ENCODE measurements at regions not wholly inside any gene's neighbourhood (a gene's known extent, or its start where the extent isn't known, plus 50 kb on each side); places are given as distances from the start of the nearest gene placed in this dataset.

DNA sequence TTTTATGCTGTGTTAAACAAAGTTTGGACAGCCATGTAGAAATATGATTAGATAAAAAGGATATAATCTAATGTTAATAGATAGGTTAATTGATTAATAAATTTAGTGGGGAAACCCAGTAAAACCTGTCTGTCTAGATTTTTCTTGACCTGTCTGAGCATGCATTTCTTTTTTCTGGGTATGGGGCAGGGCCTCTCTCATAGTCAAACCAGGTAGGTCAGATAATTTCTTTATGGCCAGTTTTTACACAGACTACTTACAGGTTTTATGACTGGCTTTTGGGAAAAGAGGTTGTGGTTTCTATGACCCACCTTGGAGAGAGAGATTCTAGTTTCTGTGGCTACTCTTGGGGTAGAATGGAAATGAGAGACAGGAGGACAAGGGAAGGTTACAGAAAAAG, 135.6 kb upstream of the EPHA5 start:
- Histone ChIP-seq H2BK120ac (ENCODE audit: insufficient read depth, low read length, poor library complexity) (no peak overlapping the region), H3K23ac (ENCODE audit: low read length) (no peak overlapping the region), H2AFZ (ENCODE audit: insufficient read depth, low read length, poor library complexity) (no peak overlapping the region), H2BK12ac (ENCODE audit: low read length) (no peak overlapping the region), H3K14ac (ENCODE audit: low read length) (no peak overlapping the region), H3K27me3 (ENCODE audit: insufficient read depth, low read length) (no peaks in the 10 kb centered on the region), H4K12ac (ENCODE audit: low read depth, low read length) (no peak overlapping the region), H3K27ac (ENCODE audit: low read depth, low read length) (no peak overlapping the region), H3K9me3 (ENCODE audit: insufficient read depth, low read depth, low read length) (no peaks in the 10 kb centered on the region), H4K91ac (ENCODE audit: low read depth, low read length) (no peak overlapping the region), H3K79me2 (ENCODE audit: control insufficient read depth, insufficient read depth, low read length, poor library complexity) (no peaks in the 10 kb centered on the region), H3K4me3 (ENCODE audit: low read depth, low read length) (no peak overlapping the region), H3K9ac (ENCODE audit: low read length) (no peak overlapping the region), H3K4ac (ENCODE audit: low read depth, low read length) (no peak overlapping the region), H3K4me2 (ENCODE audit: low read length) (no peak overlapping the region), H4K8ac (ENCODE audit: low read depth, low read length) (no peak overlapping the region), H3K36me3 (ENCODE audit: control insufficient read depth in 1 of 2, insufficient read depth in 2 of 2, low read length in 2 of 2) (no peaks in the 10 kb centered on the region), H3K79me1 (ENCODE audit: low read length) (no peaks in the 10 kb centered on the region), H3K4me1 (ENCODE audit: control insufficient read depth in 1 of 2, insufficient read depth in 2 of 2, low read length in 2 of 2) (no peaks in the 10 kb centered on the region), H2BK5ac (ENCODE audit: low read depth, low read length, poor library complexity) (no peak overlapping the region), H3K18ac (ENCODE audit: low read length) (no peak overlapping the region), H2AK5ac (ENCODE audit: low read length) (no peak overlapping the region)
- no peak for DNase-seq

- Histone ChIP-seq H3K27me3 (ENCODE audit: insufficient read depth, low read length) (no peaks in the 10 kb centered on the region), H3K9me3 (ENCODE audit: insufficient read depth, low read depth, low read length) (no peaks in the 10 kb centered on the region), H3K18ac (ENCODE audit: low read length) (no peak overlapping the region), H3K4me2 (ENCODE audit: low read length) (no peak overlapping the region), H2BK5ac (ENCODE audit: low read depth, low read length, poor library complexity) (no peak overlapping the region), H3K4ac (ENCODE audit: low read depth, low read length) (no peak overlapping the region), H3K14ac (ENCODE audit: low read length) (no peak overlapping the region), H4K12ac (ENCODE audit: low read depth, low read length) (no peak overlapping the region), H3K79me1 (ENCODE audit: low read length) (no peaks in the 10 kb centered on the region), H3K4me1 (ENCODE audit: control insufficient read depth in 1 of 2, insufficient read depth in 2 of 2, low read length in 2 of 2) (peaks cover 0 to 5% of the 10 kb centered on the region in 2 experiments), H3K27ac (ENCODE audit: low read depth, low read length) (no peak overlapping the region), H3K4me3 (ENCODE audit: low read depth, low read length) (no peak overlapping the region), H3K36me3 (ENCODE audit: control insufficient read depth in 1 of 2, insufficient read depth in 2 of 2, low read length in 2 of 2) (no peaks in the 10 kb centered on the region), H2BK12ac (ENCODE audit: low read length) (no peak overlapping the region), H3K23ac (ENCODE audit: low read length) (no peak overlapping the region), H2AK5ac (ENCODE audit: low read length) (no peak overlapping the region), H2AFZ (ENCODE audit: insufficient read depth, low read length, poor library complexity) (no peak overlapping the region), H4K91ac (ENCODE audit: low read depth, low read length) (no peak overlapping the region), H3K9ac (ENCODE audit: low read length) (no peak overlapping the region), H3K79me2 (ENCODE audit: control insufficient read depth, insufficient read depth, low read length, poor library complexity) (no peaks in the 10 kb centered on the region), H2BK120ac (ENCODE audit: insufficient read depth, low read length, poor library complexity) (no peak overlapping the region), H4K8ac (ENCODE audit: low read depth, low read length) (no peak overlapping the region)
- DNase-seq, result no peak
- WGBS (ENCODE audit: extremely low coverage, insufficient coverage, insufficient read length), result no CpG with 5 or more reads among the region's 14 CpGs
Observed at GRCh38 chr4:65799513-65799912, 129.2 kb upstream of the EPHA5 start.

GRCh38 chr4:65798498-65799127, 128.3 kb upstream of the EPHA5 start:
- H3K79me1 ChIP-seq (ENCODE audit: low read length), result no peaks in the 10 kb centered on the region
- no peak overlapping the region for H3K4me2 ChIP-seq (ENCODE audit: low read length)
- H2AK5ac ChIP-seq (ENCODE audit: low read length), result no peak overlapping the region
- H3K36me3 ChIP-seq (ENCODE audit: control insufficient read depth in 1 of 2, insufficient read depth in 2 of 2, low read length in 2 of 2), result no peaks in the 10 kb centered on the region
- H3K23ac ChIP-seq (ENCODE audit: low read length), result no peak overlapping the region
- H4K8ac ChIP-seq (ENCODE audit: low read depth, low read length), result no peak overlapping the region
- H2BK120ac ChIP-seq (ENCODE audit: insufficient read depth, low read length, poor library complexity), result no peak overlapping the region
- no peaks in the 10 kb centered on the region for H3K9me3 ChIP-seq (ENCODE audit: insufficient read depth, low read depth, low read length)
- H2AFZ ChIP-seq (ENCODE audit: insufficient read depth, low read length, poor library complexity), result no peak overlapping the region
- peaks cover 0 to 5% of the 10 kb centered on the region in 2 experiments for H3K4me1 ChIP-seq (ENCODE audit: control insufficient read depth in 1 of 2, insufficient read depth in 2 of 2, low read length in 2 of 2)
- whole genome bisulfite sequencing (ENCODE audit: extremely low coverage, insufficient coverage, insufficient read length), result no CpG with 5 or more reads among the region's 2 CpGs
- H3K4ac ChIP-seq (ENCODE audit: low read depth, low read length), result no peak overlapping the region
- no peak overlapping the region for H3K27ac ChIP-seq (ENCODE audit: low read depth, low read length)
- no peak overlapping the region for H3K4me3 ChIP-seq (ENCODE audit: low read depth, low read length)
- no peak overlapping the region for H2BK12ac ChIP-seq (ENCODE audit: low read length)
- DNase-seq, result no peak
- H2BK5ac ChIP-seq (ENCODE audit: low read depth, low read length, poor library complexity), result no peak overlapping the region
- H3K14ac ChIP-seq (ENCODE audit: low read length), result no peak overlapping the region
- H4K91ac ChIP-seq (ENCODE audit: low read depth, low read length), result no peak overlapping the region
- H3K18ac ChIP-seq (ENCODE audit: low read length), result no peak overlapping the region
- H4K12ac ChIP-seq (ENCODE audit: low read depth, low read length), result no peak overlapping the region
- no peaks in the 10 kb centered on the region for H3K27me3 ChIP-seq (ENCODE audit: insufficient read depth, low read length)
- H3K79me2 ChIP-seq (ENCODE audit: control insufficient read depth, insufficient read depth, low read length, poor library complexity), result no peaks in the 10 kb centered on the region
- H3K9ac ChIP-seq (ENCODE audit: low read length), result no peak overlapping the region

DNA sequence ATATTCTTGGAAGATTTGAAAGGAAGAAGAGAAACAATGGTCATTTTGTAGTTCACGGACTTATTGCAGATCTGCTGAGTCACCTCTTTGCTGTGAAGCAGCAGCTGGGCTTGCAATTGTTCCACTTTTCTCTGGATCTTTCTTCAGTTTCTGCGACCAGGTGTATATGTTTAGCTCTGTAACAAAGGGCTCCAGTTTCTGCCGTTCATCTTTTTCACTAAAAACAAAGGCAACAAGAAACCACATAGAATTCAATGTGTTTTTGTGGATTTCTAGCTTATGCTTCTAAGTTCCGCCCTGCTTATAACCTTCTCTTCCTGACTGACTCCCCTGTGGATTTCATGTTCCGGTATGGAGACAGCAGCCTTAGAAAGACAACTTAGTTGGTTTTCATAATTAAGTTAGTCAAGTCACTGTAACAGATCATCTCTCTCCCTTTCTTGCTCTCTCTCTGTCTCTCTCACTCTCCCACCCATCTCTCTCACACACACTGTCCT, 121.6 kb upstream of the EPHA5 start:
- no peak overlapping the region for H3K27ac ChIP-seq (ENCODE audit: low read depth, low read length)
- no peaks in the 10 kb centered on the region for H3K27me3 ChIP-seq (ENCODE audit: insufficient read depth, low read length)
- no peak overlapping the region for H2BK120ac ChIP-seq (ENCODE audit: insufficient read depth, low read length, poor library complexity)
- H3K23ac ChIP-seq (ENCODE audit: low read length), result no peak overlapping the region
- no peak overlapping the region for H3K4me3 ChIP-seq (ENCODE audit: low read depth, low read length)
- no peak overlapping the region for H3K4ac ChIP-seq (ENCODE audit: low read depth, low read length)
- no peaks in the 10 kb centered on the region for H3K9me3 ChIP-seq (ENCODE audit: insufficient read depth, low read depth, low read length)
- H3K4me2 ChIP-seq (ENCODE audit: low read length), result no peak overlapping the region
- no peak for DNase-seq
- no peak overlapping the region for H2AFZ ChIP-seq (ENCODE audit: insufficient read depth, low read length, poor library complexity)
- H3K18ac ChIP-seq (ENCODE audit: low read length), result no peak overlapping the region
- no peaks in the 10 kb centered on the region for H3K36me3 ChIP-seq (ENCODE audit: control insufficient read depth in 1 of 2, insufficient read depth in 2 of 2, low read length in 2 of 2)
- H3K79me1 ChIP-seq (ENCODE audit: low read length), result no peaks in the 10 kb centered on the region
- no peak overlapping the region for H4K8ac ChIP-seq (ENCODE audit: low read depth, low read length)
- no peak overlapping the region for H3K9ac ChIP-seq (ENCODE audit: low read length)
- H2BK12ac ChIP-seq (ENCODE audit: low read length), result no peak overlapping the region
- no peak overlapping the region for H4K91ac ChIP-seq (ENCODE audit: low read depth, low read length)
- H2AK5ac ChIP-seq (ENCODE audit: low read length), result no peak overlapping the region
- no peaks in the 10 kb centered on the region for H3K4me1 ChIP-seq (ENCODE audit: control insufficient read depth in 1 of 2, insufficient read depth in 2 of 2, low read length in 2 of 2)
- H2BK5ac ChIP-seq (ENCODE audit: low read depth, low read length, poor library complexity), result no peak overlapping the region
- no peaks in the 10 kb centered on the region for H3K79me2 ChIP-seq (ENCODE audit: control insufficient read depth, insufficient read depth, low read length, poor library complexity)
- no peak overlapping the region for H3K14ac ChIP-seq (ENCODE audit: low read length)
- no CpG with 5 or more reads among the region's 5 CpGs for WGBS (ENCODE audit: extremely low coverage, insufficient coverage, insufficient read length)
- H4K12ac ChIP-seq (ENCODE audit: low read depth, low read length), result no peak overlapping the region
